Stomach (tissue), 4 donors: ENCODE measurements at regions not wholly inside any gene's neighbourhood (a gene's known extent, or its start where the extent isn't known, plus 50 kb on each side); places are given as distances from the start of the nearest gene placed in this dataset.

Experiments
- CTCF ChIP-seq, 7 experiments: fragments of 450-650 bp in 4 of 7; fragments of 200-600 bp in 3 of 7; sonication (generic) in 3 of 7; IDR thresholded peaks; one replicate each; pipeline ENCODE4 v1.5.1; 2016 to 2019; ENCODE audit warnings: antibody characterized with exemption in 7 of 7, control low read depth in 2 of 7, mild to moderate bottlenecking in 1 of 7
- POLR2A ChIP-seq, 4 donors: fragments of 450-650 bp; IDR thresholded peaks; one replicate each; pipeline ENCODE4 v1.6.1; 2016; ENCODE audit warnings: antibody characterized with exemption in 4 of 4, control low read depth in 2 of 4, mild to moderate bottlenecking in 1 of 4, moderate library complexity in 1 of 4

- no peak for TF ChIP-seq CTCF (IDR thresholded peaks at IDR 0.05)
- no peak for TF ChIP-seq POLR2A (IDR thresholded peaks at IDR 0.05)
Observed at GRCh38 chr6:47404435-47404834, 73.2 kb upstream of the CD2AP start.
